Cardiac fibroblast (primary cell): ENCODE measurements at regions not wholly inside any gene's neighbourhood (a gene's known extent, or its start where the extent isn't known, plus 50 kb on each side); places are given as distances from the start of the nearest gene placed in this dataset.
A peak's percentile ranks its signal among the peaks of the same experiment; 100 is the strongest.

Source experiments
- DNase-seq, 2 donors: peaks; one replicate each; pipeline versions ENCODE4 v3.0.0 to v3.0.0-alpha.2; 2010; ENCODE audit warnings: low read depth in 2 of 2
- H3K4me3 ChIP-seq, 2 donors: replicated peaks in 1 of 2; 1 replicate in 1 of 2; 2 replicates in 1 of 2; pipeline ENCODE4 v1.5.1; 2011; ENCODE audit warnings: low read depth in 2 of 2, low read length in 2 of 2, mild to moderate bottlenecking in 2 of 2, moderate library complexity in 1 of 2
- TF ChIP-seq, protein P1 (sequence below): IDR thresholded peaks from one replicate; pipeline ENCODE4 v1.5.1; 2011; ENCODE audit warnings: low read depth, mild to moderate bottlenecking, low read length, inconsistent platforms

DNA sequence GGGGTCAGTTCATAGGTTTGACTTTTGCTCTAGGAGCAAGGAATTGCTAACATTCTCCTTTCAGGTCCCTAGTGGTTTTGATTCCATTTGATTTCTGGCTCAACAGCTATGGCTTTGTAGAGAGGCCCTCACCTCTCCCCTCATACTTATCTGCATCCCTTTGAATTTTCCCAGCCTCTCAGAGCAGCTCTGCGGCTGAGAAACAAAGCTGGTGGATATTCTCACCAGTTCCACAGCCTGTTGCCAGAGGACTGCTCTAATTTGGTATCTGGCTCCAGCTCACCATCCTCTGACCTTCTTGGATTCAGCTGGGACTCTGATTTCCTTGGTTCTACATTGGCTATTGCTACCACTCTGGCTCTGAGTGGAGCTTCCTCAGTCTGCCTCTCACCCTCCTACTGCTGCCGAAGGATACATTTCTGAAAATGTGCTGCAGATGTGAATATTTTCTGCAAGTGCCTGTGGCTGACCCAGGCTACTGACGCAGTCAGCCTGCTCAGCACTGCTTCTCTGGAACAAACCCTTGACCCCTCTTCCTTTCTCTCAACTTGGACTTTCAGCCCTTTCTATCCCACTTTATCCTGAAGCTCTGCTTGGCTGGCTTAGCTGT, 110.9 kb upstream of the ENPEP start:
- no peak for DNase-seq
- TF ChIP-seq, protein P1, sequence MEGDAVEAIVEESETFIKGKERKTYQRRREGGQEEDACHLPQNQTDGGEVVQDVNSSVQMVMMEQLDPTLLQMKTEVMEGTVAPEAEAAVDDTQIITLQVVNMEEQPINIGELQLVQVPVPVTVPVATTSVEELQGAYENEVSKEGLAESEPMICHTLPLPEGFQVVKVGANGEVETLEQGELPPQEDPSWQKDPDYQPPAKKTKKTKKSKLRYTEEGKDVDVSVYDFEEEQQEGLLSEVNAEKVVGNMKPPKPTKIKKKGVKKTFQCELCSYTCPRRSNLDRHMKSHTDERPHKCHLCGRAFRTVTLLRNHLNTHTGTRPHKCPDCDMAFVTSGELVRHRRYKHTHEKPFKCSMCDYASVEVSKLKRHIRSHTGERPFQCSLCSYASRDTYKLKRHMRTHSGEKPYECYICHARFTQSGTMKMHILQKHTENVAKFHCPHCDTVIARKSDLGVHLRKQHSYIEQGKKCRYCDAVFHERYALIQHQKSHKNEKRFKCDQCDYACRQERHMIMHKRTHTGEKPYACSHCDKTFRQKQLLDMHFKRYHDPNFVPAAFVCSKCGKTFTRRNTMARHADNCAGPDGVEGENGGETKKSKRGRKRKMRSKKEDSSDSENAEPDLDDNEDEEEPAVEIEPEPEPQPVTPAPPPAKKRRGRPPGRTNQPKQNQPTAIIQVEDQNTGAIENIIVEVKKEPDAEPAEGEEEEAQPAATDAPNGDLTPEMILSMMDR = no peak
- no peak overlapping the region for H3K4me3 ChIP-seq

DNA sequence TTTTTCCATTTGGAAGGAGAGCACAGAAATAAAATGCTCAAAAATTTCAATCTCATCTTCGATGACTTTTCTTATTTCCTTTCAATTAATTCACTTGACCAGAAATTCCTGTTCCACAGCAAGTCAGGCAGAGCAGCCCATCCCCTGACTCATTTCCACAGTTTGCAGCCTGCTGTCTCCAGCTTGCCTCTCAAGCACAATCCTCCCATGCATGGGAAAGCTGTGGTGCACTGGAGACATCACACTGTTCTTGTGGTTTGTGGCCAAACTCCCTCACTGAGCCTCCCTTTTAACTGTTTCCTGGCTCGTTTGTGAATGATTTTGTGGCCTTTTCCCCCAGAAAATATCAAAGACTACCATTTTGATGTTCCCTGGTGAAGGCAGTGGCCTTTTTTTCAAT, 114.0 kb upstream of the ENPEP start:
- TF ChIP-seq, protein P1 = no peak
- H3K4me3 ChIP-seq = no peak overlapping the region
- DNase-seq = peak; percentile 11 to 32

DNA sequence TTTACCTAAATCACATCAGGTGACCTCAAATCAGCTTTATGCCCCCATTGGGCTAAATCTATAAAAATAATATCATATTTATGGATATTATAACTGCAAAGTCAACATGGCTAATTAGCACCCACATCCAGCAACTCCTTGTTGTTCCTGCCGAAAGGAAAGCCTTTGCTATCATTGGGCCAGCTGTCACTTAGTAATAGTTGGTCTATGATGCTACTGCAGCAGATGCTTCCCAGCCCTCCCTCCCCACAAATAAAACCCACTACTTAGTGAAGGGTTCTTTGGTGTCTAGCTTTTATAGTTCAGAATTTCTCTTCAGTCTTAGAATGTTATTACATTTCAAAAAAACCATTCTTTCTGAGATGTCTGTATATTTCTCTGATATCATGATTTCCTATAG, 116.9 kb upstream of the ENPEP start:
- no peak for DNase-seq
- H3K4me3 ChIP-seq = no peak overlapping the region
- TF ChIP-seq, protein P1 = no peak

DNA sequence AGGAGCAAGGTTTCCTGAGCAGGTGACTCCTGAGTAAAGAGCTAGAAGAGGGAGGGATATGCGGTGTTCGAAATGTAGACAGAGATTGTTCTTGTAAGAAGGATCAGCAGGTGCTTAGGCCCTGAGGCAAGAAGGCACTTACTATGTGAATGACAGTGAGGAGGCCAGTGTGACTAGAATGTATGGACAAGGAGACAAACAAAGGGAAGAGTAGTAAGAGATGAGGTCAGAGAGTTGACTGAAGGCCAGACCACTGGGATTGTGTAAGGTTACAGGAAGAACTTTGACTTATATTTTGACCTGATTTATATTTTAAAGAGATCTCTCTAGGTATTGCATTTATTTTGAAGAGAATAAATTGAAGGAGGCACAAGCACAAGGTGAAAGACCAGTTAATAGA, 118.4 kb upstream of the ENPEP start:
- no peak for DNase-seq
- H3K4me3 ChIP-seq = no peak overlapping the region
- TF ChIP-seq, protein P1 = no peak

DNA sequence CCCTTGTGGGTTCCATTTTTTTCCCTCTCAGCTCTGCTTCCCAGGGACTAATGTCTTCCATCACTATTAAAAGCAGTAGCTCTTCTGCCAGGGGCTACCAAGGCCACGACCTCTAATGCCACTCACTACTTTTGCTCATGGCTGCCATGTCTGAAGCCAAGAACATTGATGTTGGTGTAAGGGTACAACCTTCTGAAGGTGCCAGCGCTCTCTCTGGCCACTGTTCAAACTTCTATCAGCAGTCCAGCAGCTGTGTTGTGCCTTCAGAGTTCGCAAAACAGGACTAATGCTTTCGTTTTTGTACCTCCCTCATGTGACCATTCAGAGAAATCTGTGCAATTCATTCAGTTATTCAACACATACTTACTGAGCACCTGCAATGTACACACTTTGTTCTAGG, 121.5 kb upstream of the ENPEP start:
- TF ChIP-seq, protein P1 = no peak
- no peak for DNase-seq
- H3K4me3 ChIP-seq = no peak overlapping the region

DNA sequence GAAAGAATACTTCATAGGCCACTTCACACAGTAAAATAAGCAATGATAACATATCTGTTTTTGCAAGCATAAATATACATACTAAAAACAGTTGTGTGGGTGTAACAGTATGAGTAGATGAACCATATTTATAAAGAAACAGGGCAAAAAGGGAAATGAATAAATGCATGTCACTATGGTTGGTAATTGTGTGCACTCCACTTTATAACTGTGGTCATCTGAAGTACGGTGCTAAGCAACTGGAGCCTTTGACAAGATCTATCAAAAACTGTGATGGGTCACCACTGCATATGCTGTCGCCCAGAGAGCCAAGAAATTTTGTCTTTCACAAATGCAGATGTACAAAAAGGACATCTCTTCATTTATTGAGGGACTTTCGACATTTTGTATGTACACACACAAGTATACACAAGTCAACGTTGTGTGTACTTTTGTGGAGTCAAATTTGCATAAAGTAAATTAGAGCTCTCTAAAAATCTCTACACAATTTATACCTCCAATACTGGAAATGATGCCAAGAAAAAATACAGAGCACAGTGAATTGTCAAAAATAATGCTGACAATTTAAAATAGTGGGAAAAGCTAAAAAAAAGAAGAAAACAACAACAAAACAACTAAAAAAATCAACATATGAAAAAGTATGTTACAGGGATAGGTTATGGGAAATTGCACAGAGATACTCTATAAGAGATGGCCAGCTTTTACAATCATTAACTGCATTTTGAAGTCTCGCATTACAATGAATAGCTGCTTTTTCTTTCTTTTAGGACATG, 123.1 kb upstream of the ENPEP start:
- TF ChIP-seq, protein P1 = no peak
- H3K4me3 ChIP-seq = no peak overlapping the region
- no peak for DNase-seq
